GM18520 (cell line): ENCODE measurements at regions not wholly inside any gene's neighbourhood (a gene's known extent, or its start where the extent isn't known, plus 50 kb on each side); places are given as distances from the start of the nearest gene placed in this dataset.

Experiments used
- ATAC-seq: cut with Tn5 transposase; IDR thresholded peaks from one replicate; pipeline ENCODE4 v1.9.1; 2021; ENCODE audit not compliant: unreplicated experiment

DNA sequence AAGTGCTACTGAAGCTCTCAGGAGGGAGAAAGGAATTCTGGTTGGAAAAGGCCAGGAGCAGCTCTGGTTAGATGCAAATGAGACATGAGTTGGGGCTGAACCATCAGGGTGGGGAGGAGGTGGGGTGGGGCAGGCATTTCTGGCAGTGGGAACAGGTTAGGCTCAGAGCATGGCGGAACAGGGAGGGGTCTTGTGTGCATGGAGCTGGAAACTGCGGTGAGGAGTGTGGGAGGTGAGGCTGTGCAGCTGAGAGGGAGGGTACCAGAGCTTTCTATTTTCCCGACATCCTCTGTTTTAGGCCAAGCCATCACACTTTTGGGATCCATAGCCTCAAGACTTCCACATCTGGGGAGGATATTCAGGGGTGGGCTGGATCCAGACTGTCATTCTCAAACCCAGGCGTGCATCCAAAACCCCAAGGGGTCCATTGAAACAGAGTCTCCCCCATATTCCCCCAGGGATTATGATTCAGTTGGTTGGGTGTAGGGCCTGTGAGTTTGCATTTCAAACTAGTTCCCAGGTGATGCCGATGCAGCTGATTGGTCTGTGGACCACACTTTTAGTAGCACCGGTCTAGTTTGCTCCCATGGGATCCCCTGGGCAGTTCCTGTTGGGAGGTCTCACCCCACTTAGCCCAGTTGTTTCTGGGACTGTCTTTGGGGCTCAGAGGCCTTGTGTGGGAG is 100.9 kb upstream of the TLE3 start:
- ATAC-seq = no peak

DNA sequence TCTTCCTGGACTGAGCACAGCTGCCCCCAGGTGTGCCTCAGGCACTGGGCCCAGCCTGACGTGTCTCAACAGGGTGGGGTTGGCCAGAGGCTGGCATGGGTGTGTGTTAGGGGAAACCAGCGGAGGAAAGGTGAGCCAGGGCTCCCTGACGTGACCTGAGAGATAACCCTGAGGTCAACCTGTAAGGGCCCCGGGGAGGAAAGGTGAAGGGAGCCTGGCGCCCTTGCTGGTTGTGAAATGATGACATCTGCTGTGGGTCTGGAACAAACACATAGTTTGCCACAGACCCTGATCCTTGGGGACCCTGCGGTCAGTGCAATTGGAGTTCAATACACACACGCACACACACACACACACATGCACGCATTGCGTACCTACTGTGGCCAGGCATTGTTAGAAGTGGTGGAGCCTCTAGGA is 100.2 kb upstream of the TLE3 start:
- no peak for ATAC-seq

DNA sequence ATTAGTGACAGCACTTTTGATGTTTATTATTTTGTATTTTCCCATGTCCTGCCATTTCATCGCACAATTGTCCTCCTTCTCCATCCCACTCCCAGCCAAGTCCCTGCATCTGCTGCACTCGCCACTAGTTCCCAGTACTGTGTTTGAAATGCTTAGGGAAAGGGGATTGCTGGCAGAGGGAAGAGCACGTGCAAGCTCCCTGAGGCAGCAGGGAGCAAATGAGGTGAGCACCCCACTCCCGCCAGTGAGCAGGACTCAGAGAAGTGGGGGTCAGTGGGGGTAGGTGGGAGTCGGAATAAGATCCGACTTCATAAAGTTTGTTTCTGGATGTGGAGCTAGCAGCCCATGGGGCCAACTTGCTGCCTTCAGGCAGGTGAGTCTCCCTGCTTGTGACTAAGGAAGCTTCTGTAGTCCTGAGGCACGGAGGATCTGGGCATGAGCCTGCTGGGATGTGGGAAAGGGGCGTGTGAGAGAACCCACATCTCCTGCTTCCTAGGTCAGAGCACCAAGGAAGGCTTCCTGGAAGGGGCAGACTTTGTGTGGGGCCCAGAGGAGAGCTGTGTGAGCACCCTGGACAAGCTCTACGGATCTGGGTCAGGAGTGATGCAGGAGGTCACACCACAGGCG is 99.7 kb upstream of the TLE3 start:
- no peak for ATAC-seq

DNA sequence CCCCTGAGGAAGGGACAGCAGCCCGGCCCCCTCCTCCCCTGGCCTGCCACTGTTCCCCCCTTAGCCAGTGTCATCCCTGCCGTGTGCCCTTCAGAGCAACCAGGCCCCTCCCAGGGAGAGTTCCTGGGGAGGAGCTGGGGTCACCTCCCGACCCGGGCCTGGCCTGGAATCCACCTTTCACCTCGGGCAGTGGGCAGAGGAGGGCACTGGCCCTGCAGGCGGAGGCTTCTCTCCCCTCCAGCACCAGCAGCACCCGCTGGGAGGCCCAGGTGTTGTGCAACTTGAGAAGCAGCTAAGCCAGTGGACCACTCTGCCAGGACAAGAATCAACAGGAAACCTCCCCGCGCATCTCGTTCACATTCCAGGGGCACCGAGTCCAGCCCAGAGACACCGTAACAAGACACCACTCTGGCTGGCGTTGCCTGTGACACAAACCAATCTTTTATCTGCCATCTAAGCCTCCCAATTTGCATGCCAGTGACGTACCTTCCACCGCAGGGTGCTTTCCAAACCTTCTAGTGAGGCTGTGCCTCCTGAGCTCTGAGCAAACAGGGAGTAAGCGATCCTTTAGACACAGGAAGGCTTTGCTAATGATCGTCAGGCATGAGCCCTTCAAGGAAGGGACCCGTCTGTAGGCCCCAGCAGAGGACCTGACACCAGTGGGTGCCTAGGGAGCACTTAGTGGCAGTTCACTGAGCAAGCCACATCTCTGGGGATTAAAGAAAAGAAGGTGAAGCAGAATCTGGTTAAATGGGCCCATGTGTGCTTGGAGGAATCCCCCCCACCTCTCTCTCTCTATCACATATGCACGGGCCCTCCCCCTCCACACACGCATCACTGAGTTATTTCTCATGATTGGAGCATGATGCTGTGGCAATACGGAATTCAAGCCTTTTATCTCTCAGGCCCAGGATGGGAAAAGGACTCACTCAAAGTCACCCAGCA is 98.9 kb upstream of the TLE3 start:
- peak; percentile 86 for ATAC-seq

DNA sequence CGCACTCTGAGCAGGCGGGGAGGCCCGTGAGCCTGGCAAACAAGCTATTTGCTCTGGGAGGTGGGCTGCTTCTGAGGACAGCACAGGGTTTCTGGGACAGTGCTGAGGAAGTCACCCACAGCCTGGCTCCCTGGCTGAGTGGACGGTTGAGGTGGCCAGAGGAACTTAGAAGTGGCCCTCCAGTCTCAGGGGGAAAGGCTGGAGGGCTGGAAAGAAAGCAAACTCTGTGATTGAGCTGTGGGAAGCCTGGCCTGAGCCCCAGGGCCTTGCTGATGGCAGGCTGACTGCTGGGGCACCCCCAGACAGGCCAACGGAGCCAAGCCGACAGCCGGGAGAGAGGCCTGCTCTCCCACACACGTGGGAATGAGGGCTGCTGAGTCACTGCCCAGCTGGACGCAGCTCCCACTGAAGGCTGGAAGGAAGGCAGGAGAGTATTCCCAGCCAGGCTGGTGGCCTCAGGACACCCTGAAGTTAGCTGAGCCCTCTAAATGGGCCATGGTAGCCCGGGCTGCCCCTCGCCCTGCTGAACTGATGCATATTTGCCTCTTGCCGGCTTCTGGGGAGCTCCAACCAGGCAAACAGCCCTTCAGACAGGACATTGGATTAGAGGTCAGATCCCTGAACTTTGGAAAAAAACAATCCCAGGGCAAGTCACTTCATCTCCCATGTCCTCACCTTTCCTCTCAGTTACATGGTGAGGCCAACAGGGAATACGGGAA is 98.0 kb upstream of the TLE3 start:
- no peak for ATAC-seq

DNA sequence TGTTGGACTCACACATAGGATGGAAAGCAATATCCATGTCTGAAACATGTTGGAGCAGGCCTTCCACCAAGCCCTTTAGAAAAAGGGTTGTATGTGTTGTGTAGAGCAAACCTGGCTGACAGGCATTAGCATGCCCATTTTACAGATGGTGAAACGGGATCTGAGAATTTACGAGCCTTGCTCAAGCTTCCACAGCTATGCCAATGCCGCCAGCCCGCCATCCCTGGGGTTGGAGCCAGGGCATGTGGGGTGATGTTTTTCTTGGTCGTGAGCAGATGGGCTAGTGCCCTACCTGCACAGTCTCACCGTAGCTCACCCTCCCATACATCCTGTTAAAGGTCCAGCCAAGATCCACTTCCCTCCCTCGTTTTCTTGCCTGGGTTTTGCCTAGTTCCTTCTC is 97.5 kb upstream of the TLE3 start:
- no peak for ATAC-seq

DNA sequence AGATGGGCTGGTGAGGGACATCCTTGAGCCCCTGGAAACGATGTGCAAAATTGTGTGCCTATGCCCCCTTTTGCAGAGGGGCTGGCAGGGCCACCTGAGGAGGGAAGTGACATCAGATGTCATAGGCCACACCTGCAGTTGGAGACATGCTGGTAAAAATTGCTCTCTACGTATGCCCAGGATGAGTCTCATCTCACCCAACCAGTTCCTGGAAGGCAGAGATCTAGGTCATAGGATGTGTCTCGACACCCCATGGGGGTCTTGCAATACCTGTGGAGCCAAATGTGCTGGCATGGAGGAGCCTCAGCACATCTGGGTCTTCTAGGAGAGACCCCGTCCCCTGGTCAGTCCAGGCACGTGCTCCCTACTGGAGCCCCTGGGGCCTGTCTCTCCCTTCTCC is 96.5 kb upstream of the TLE3 start:
- ATAC-seq = no peak

DNA sequence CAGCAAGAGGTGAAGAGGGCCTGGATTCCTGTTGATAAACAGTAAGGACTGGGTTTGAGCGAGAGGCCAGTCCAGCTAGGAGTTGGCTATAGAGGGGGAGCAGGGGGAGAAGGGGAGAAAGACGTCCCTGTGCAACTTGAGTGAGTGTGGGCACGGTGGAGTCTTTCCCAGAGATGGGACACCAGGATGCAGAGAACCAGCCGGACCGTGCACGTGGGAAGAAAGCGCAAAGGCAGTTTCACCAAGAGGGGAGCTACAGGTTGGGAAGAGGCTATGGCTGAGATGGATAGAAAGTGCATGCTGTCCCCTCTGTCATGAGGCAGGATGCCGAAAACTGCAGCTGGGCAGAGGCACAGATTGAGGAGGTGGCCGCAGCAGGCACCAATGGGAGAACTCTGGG is 96.0 kb upstream of the TLE3 start:
- no peak for ATAC-seq

DNA sequence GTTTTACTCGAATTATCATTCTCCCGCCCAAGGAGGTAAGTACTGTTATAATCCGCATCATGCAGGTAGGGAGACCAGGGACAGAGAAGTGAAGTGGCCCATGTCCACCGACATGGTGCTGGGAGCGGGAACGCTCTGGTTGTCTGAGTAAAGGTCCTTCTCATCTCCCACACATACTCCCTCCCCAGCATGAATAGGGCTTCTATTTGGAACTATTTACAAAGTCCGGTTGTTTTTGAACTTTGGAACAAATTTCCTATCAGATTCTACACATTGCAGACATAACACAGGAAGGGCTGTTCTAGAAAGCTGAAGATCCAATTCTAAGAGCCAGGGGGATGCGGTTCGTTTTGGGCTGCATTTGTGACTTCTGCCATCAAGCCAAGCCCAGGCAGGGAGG is 94.8 kb upstream of the TLE3 start:
- no peak for ATAC-seq

DNA sequence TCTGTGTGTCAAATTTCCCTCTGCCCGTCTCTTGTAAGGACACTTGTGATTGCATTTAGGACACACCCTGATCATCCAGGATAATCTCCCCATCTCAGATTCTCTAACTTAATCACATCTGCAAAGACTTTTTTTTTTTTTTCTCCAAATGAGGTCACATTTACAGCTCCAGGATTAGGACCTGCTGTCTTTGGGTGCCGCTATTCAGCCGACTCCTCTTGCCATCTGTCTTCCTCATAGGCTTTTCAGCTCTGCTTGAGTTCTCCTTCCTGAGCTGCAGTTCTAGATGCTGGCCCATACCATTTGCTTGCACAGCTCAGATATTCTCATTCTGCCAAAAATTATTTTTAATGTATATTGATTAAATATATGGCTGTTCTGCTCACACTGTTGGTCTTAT is 94.3 kb upstream of the TLE3 start:
- no peak for ATAC-seq

DNA sequence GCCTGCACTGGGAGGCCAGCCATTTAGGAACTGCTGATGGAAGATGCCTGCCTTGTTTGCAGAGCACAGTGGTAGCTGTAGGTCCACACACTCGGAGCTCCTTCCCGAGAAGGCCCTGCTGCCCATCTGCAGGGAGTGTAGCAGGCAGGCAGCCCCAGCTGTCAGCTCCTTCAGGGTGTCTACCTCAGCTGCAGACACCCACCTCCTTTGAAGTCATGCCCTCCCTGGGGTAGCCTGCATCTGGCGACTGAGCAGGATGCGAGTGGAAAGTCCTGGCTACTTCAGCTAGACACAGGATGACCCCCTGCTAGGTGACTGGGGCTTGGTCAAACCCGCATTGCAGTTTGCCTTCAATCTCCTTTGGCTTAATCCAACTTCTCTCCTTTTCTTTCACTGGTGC is 93.2 kb upstream of the TLE3 start:
- no peak for ATAC-seq

DNA sequence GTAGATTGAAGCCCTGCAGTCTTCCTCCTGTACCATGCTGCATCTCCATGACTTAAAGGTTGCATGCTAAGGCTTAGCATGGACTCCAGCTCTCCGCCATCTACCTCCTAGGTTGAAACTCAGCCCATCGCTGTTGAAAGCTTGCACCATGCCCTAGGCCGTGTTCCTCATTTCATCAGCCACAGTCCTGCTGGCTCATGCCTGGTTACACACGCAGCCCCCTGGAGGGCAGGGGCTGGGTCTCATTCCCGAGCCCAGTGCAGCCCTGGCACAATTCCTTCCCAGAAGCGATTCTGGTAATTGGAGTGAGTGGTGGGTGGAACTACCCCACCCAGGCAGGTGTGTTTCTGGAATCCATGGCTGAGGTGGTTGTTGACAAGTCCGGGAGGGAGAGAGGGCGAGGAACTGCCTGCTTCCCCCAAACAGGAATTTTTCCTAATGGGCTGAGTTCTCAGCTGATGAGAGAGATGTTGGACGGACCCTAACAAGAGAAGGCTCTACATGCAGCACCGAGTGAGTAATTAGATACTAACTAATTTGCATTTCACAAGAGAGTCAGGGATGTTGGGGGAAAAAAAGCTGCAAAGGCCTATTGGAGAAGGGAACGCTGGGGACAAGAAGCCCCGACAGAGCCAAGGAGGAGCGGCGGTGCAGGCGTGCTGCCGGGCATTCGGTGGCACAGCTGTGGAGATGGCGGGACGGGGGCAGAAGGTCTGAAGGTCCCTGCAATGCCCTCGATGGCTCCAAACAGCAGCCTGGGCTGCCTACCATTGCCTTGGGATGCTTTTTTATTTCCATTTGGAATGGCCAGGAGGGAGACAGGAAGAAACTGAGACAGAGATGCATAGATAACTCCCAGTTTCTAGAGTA is 92.3 kb upstream of the TLE3 start:
- ATAC-seq = no peak

DNA sequence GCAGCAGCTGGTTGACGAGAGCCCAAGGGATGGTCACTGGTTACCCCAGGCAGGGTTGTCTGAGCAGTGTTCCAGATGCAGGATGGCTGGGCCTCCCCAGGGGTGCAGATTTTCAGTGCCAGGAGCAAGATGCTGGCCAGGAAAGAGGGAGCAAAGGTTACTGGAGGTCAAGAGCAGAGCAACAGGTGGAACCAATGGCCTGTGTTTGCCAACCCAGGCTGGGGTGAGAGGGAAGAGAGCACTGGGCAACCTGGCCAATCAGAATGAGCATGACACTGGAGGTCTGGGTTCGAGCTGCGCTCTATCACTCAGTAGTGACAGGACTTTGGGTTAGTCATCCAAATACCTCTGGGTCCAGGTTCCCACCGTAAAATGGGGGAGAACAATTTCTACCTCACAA is 90.6 kb upstream of the TLE3 start:
- no peak for ATAC-seq

DNA sequence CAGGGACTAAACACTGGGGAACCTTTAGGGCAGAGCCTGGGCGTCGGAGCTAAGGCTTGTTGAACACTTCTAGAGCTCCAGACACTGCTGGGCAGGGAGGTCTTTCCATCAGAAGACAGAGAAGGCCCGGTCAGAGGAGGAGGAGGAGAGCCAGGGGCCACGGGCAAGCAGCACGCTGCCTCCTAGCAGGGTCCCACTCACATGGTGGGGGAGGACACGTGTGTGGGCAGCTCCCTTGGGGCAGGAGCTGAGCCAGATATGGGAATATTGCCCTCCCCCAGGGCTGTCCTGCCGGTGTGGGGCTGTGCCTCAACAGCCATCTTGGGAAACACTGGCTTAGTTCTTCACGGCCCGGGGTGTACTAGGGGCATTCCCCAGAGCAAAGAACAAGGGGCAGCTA is 89.6 kb upstream of the TLE3 start:
- no peak for ATAC-seq

DNA sequence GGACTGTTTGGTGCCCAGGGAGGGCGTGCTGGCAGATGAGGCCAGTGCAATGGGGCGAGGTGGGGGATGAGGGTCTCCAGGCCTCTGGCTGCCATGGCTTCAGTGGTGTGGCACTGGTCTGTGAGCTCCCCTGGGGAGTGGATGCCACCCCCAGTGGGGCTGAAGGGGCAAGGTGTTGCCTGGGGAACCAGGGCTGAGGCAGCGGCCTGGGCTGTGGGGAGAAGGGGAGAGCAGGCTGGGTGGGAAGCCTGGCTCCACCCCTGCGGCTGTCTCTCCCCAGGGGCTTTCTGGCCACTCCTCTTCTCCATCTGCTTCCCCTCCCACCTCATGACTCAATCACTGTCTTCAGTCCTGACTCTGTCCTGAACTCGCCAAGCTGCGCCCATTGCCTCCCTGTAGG is 88.4 kb upstream of the TLE3 start:
- ATAC-seq = no peak

DNA sequence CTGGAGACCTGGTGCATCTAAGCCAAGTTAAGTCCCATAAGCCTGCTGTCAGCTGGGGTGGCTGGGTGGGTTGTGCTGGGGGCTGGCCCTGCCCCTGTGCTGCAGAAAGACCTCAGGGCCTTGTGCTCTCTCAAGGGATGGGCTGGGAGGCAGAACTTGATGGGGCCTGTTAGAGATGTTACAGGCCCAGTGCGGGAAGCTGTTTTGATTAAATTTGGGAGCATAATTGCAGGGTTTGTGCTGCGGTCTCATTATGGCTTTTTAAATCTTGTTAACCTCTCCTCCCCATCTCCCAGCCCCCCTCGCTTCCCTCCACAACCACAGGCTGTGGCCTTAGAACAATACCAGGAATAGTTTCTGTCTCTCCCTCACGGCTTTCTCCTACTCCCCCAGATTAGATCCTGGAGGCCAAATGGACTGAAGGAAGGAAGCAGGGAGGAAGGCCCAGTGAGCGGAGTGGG is 87.6 kb upstream of the TLE3 start:
- ATAC-seq = no peak

DNA sequence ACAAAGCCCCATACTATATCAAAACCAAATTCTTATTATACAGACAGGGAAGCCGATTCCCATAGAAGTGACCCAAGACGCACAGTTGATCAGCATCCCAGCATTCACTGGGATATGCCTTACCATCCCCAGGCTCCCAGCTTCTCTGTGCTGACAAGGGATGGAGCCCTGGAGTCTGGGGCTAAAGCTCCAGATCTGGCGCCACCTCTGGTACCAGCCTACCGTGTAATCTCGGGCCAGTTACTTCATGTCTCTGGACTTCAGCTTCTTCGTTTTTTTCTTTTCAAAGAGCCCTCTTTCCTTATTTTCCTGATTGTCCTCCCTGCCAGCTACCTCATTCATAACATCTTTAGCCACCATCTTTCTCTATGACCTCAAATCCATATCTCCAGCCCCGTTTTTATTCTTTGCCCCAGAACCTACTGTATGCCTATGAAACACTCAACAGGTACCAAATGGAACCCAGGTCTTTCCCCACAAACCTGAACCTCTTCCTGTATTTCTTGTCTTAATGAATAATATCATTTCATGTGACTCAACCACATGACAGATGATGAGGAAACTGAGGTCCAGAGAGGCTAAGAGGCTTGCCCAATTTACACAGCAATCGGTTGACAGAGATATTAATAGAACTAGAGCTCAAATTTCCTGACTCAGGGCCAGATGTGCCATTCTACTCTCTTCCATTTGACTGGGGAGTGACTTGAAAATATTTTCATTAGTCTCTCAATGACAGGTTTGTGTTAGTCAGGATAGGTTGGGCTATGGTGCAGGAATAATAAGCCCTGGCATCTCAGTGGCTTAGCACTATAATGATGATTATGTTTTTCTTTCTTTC is 85.4 kb upstream of the TLE3 start:
- ATAC-seq = no peak

DNA sequence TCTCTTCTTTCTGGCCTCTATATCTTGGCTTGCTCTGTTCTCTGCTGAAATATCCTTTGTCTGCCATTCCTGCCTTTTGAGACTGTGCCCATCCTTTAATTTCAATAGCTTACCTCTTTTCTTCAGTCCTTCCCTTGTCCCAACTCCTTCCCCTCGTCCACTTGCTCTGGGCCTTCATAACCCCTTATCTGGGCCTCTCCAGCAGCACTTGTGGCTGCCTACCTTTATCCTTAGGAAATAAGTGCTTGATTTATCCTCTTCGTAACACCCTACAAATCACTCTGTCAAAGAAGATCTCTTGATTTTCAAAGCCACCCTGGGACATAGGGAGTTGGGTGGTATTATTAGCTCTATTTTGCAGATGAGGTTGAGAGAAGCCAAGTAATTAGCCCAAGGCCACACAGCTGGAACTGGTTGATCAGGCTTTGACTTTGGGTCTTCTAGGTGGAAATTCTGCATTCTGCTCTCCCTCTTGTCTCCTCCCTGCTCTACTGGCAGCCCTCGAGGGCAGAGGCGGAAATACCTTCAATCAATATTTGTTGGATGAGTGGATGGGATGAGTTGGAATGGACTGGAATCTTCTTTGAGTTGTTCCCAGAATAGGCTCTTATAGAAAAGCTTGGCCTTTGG is 84.0 kb upstream of the TLE3 start:
- no peak for ATAC-seq
